HG03460 (cell line): ENCODE measurements at regions not wholly inside any gene's neighbourhood (a gene's known extent, or its start where the extent isn't known, plus 50 kb on each side); places are given as distances from the start of the nearest gene placed in this dataset.

ENCODE experiments used
- ATAC-seq: cut with Tn5 transposase; IDR thresholded peaks from one replicate; pipeline ENCODE4 v1.9.1; 2021; ENCODE audit not compliant: unreplicated experiment

- ATAC-seq: no peak
These were observed 126.3 kb downstream of the GPAT3 start for GRCh38 chr4:83662204-83662603.

GRCh38 chr4:83661359-83661758 lies 125.5 kb downstream of the GPAT3 start:
- ATAC-seq: no peak

GRCh38 chr4:83660578-83660977 lies 124.7 kb downstream of the GPAT3 start:
- ATAC-seq: no peak

- ATAC-seq: no peak
These were observed 122.9 kb downstream of the GPAT3 start for GRCh38 chr4:83658806-83659205.

- no peak for ATAC-seq
These were observed 121.4 kb downstream of the GPAT3 start for GRCh38 chr4:83657336-83657735.
